Memory B cell (primary cell): ENCODE measurements at regions not wholly inside any gene's neighbourhood (a gene's known extent, or its start where the extent isn't known, plus 50 kb on each side); places are given as distances from the start of the nearest gene placed in this dataset.
"Not testable (repeated sequence)": the region's sequence is repeated elsewhere in the genome, so short reads cannot be mapped to it uniquely, and the experiment has no call there.

Experiments used
- ATAC-seq: fragments of 150-1000 bp; cut with Tn5 transposase; 2 replicates; pipeline ENCODE4 v1.10.0; 2021; ENCODE audit warnings: low read depth, mild to moderate bottlenecking, moderate library complexity
- DNase-seq, 2 donors: peaks; one replicate each; pipeline ENCODE4 v3.0.0; 2022; ENCODE audit warnings: low spot score in 2 of 2
- H3K27ac Mint-ChIP-seq: one replicate; pipeline ENCODE4 v1.8.0; 2022; ENCODE audit warnings: mild to moderate bottlenecking, moderate library complexity, mixed read lengths
- H3K27me3 Mint-ChIP-seq: one replicate; pipeline ENCODE4 v1.8.0; 2022; ENCODE audit warnings: mixed read lengths
- H3K36me3 Mint-ChIP-seq: one replicate; pipeline ENCODE4 v1.8.0; 2022; ENCODE audit warnings: mild to moderate bottlenecking, mixed read lengths
- H3K4me1 Mint-ChIP-seq: one replicate; pipeline ENCODE4 v1.8.0; 2022; ENCODE audit warnings: mixed read lengths
- H3K4me3 Mint-ChIP-seq: one replicate; pipeline ENCODE4 v1.8.0; 2022; ENCODE audit warnings: mild to moderate bottlenecking, moderate library complexity, mixed read lengths
- H3K9me3 Mint-ChIP-seq: one replicate; pipeline ENCODE4 v1.8.0; 2022; ENCODE audit warnings: mixed read lengths

DNA sequence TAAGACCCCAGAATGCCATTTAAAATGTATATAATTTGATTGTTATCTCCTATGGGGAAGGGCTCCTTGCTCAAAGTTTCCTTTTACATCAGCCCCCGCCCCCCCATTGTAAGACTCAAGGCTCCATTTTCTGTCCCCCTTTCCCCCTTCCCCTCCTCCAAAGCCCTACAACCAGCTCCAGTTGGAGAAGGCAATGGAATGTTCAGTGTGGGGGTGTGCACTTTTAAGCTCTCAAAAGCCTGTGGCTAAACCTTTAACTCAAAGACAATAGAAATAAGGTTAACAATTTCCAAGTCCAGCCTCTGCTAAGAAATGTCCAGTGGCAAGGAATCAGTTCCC is 114.7 kb downstream of the NOG start:
- Mint-ChIP-seq H3K27ac (no peak overlapping the region), H3K36me3 (no peaks in the 10 kb centered on the region), H3K9me3 (no peaks in the 10 kb centered on the region), H3K4me1 (no peaks in the 10 kb centered on the region), H3K27me3 (peaks cover 10% of the 10 kb centered on the region), H3K4me3 (no peak overlapping the region)
- ATAC-seq (no peak), DNase-seq (no peak)

DNA sequence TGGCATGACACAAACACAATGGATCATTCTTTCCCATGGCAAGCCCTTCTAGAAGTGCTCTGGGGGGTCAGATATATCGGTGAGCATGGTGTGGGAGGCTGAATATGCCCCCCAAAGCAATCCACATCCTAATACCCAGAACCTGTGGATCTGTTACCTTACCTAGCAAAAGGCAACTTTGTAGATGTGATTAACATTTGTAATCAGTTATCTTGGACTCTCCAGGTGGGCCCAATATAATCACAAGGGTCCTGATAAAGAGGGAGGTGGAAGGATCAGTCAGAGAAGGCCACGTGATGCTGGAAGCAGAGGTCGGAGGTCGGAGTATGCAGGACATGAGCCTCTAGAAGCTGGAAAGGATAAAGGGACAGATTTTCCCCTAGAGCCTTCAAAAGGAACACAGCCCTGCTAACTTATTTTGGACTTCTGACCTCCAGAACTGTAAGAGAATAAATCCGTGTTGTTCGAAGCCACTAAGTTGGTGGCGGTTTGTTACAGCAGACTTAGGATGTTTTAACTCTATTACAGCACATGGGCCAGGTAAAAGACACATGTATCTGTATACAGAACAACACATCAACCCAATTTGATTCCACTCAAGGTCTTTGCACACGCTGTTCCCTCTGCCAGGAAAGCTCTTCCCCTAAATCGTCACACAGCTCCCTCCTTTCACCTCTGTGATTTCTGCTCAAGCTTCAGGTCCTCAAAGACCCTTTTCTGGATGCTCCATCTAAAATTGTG is 115.3 kb downstream of the NOG start:
- peaks cover 8% of the 10 kb centered on the region for H3K27me3 Mint-ChIP-seq
- ATAC-seq: no peak

DNA sequence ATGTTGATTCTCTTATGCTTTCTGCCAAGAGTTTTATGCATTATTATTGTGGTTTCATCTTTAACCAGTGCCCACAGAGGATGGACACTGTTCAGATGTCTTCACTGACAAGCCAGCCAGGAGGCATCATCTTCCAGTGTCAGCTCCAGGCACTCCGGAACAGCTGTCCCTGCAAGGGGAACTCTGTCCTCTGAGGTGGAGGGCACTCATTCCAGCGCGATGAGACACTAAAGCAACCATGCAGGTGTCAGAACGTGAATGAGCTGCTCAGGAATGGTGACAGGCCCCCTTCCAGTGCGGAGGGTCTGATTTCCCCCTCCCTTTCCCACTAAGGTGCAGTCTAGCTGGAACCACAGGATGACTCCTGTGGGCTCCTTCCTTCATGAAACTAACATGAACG is 117.5 kb downstream of the NOG start:
- ATAC-seq: no peak
- Mint-ChIP-seq H3K27me3 (peaks cover 4% of the 10 kb centered on the region), H3K4me1 (no peaks in the 10 kb centered on the region)

More for the DNA sequence above, 115.3 kb downstream of the NOG start:
- Mint-ChIP-seq H3K9me3 (no peaks in the 10 kb centered on the region), H3K27ac (no peak overlapping the region), H3K36me3 (no peaks in the 10 kb centered on the region), H3K4me1 (no peaks in the 10 kb centered on the region), H3K4me3 (no peak overlapping the region)
- DNase-seq: no peak

DNA sequence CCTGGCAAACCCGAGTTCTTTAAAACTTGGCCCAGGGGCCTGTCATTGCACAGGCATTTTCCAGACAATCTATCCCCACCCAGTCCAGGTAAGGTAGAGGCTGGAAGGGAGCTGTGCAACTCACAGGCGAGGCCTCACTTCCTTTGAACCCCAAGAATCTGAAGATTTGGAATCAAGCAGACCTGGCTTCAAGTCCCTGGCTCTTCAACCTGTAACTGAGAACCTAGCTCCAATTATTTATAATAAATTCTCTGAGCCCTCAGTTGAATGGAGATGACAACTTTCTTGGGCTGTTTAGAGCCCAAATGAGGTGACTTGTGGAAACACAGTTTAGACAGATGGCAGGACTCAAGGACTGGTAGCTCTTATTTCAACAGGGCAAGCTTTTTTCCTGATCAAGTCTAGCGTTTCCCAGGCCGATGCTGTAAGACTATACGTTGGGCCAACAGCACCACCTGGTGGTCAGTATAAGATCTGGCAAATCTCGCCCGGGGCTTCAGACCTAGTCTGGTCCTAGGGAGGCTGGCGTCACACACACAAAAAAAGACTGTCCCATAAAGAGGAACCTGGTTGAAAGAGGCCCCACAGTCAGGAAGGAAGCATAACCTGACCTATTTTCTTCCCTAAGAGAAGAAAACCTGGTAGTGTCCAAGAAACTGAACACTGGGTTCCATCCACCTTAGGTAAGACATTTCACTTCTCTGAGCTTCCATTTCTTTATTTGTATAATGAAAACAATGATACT is 117.9 kb downstream of the C17orf67 start:
- Mint-ChIP-seq H3K36me3 (no peaks in the 10 kb centered on the region), H3K27ac (no peak overlapping the region), H3K4me3 (no peak overlapping the region), H3K9me3 (no peaks in the 10 kb centered on the region), H3K4me1 (peaks cover 4% of the 10 kb centered on the region), H3K27me3 (peaks cover 2% of the 10 kb centered on the region)
- ATAC-seq (peak; percentile 96), DNase-seq (peak; percentile 66 to 69)

More for the DNA sequence above, 117.5 kb downstream of the NOG start:
- Mint-ChIP-seq H3K27ac (no peak overlapping the region), H3K9me3 (no peaks in the 10 kb centered on the region), H3K4me3 (no peak overlapping the region), H3K36me3 (no peaks in the 10 kb centered on the region)
- DNase-seq: no peak

DNA sequence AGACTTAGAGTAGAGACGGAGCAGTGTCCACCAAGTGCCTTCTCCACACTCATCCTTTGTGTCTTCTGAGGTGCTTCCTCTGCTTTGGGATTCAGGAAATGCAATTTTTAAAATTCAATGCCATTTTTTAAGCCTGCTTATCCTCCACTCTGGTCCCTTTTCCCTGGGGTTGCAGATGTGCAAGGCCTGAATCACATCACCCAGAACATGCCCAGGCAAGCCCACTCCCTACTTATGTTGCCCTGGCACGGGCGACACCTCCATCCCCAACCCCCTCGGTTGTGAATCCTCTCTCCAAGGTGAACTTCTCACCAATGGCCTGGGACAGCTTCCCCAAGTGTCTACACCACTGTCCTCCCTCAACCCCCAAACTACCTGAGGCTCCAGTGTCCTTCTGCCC is 116.2 kb downstream of the C17orf67 start:
- DNase-seq (no peak), ATAC-seq (no peak)
- no peaks in the 10 kb centered on the region for H3K27me3 Mint-ChIP-seq
- H3K4me1 Mint-ChIP-seq: peaks cover 4% of the 10 kb centered on the region
- H3K36me3 Mint-ChIP-seq: no peaks in the 10 kb centered on the region
- H3K27ac Mint-ChIP-seq: no peak overlapping the region
- H3K4me3 Mint-ChIP-seq: no peak overlapping the region
- H3K9me3 Mint-ChIP-seq: no peaks in the 10 kb centered on the region

DNA sequence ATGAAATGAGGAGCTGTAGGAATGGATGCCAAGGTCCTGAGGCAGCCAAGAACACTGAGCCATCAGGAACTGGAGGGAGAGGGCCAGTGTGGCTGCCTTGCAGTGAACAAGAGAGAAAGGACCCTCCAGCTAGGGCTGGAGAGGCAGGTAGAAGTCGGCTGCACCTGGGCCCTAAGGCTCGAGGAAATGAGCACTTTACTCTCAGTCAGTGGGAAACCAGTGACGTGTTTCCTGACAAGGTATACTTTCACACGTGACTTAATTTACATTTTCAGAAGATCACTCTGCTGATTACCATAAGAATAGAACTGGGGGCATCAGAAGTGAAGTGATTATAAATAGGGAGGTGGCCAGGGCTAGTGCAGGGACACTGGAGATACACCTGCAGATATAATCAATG is 115.2 kb downstream of the C17orf67 start:
- no peaks in the 10 kb centered on the region for H3K9me3 Mint-ChIP-seq
- H3K36me3 Mint-ChIP-seq: no peaks in the 10 kb centered on the region
- H3K27ac Mint-ChIP-seq: no peak overlapping the region
- peaks cover 4% of the 10 kb centered on the region for H3K4me1 Mint-ChIP-seq
- no peak for DNase-seq
- H3K27me3 Mint-ChIP-seq: no peaks in the 10 kb centered on the region
- H3K4me3 Mint-ChIP-seq: no peak overlapping the region
- no peak for ATAC-seq

DNA sequence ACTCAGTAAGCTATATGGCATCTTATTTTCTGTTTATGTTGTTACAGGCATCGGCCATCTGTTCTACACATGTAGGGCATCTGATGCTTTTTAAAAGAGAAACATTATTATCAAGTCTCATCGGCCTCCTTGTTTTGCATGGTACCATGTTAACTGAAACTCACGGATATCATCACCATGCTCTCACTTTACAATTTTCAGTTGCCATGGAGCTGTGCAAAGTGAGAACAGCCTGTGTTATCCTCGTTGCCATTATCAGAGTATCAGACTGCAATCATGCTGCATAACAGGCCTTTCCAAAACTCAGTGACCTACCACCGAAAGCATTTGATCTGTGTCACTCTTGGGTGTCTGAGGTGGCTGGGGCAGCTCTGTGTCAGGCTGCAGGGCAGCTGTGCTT is 110.3 kb downstream of the C17orf67 start:
- H3K9me3 Mint-ChIP-seq: no peaks in the 10 kb centered on the region
- peaks cover 3% of the 10 kb centered on the region for H3K27me3 Mint-ChIP-seq
- no peaks in the 10 kb centered on the region for H3K36me3 Mint-ChIP-seq
- DNase-seq (no peak), ATAC-seq (no peak)
- H3K27ac Mint-ChIP-seq: no peak overlapping the region
- H3K4me1 Mint-ChIP-seq: peaks cover under 1% of the 10 kb centered on the region
- no peak overlapping the region for H3K4me3 Mint-ChIP-seq

DNA sequence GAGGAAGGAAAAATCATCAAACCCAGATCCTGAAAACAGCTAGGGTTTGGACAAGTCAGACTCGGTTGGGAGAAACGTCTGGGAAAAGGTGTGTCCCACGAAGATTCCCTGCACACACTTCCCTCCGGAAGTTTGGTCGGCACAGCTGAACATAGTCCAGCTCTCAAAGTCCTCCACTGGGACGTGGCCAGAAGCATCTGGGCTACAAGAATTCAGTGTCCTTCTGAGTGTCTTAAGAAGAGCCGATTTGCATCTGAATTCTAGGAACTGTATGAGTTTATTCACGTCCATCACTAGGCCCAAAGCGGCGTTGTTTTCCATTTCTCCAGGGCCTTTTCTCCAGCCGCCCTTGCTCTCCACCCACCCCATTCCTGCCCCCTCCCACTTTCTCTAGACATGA is 109.1 kb downstream of the C17orf67 start:
- H3K4me3 Mint-ChIP-seq: no peak overlapping the region
- no peaks in the 10 kb centered on the region for H3K4me1 Mint-ChIP-seq
- ATAC-seq (no peak), DNase-seq (no peak)
- no peaks in the 10 kb centered on the region for H3K9me3 Mint-ChIP-seq
- no peaks in the 10 kb centered on the region for H3K36me3 Mint-ChIP-seq
- H3K27me3 Mint-ChIP-seq: peaks cover 8% of the 10 kb centered on the region
- H3K27ac Mint-ChIP-seq: no peak overlapping the region

DNA sequence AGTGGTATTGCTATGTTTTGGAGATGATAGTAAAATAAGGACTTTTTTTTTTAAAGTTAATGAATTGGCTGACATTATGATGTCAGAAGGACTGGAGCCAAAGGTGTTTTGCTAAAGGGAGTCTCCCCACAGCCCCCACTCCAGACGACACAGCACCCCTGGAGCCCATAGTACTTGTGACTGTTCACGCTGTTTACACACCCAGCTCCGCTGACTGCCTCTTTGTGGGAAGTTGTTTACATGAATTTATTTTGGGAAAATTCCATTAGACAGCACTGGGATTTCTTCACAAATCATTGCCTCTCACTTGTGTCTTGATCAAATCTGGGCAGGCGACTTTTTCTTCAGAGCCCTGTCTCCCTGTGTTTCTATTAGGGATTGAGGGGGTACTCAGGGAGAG is 108.6 kb downstream of the C17orf67 start:
- H3K27me3 Mint-ChIP-seq: peaks cover 8% of the 10 kb centered on the region
- H3K9me3 Mint-ChIP-seq: no peaks in the 10 kb centered on the region
- no peak overlapping the region for H3K4me3 Mint-ChIP-seq
- DNase-seq (no peak), ATAC-seq (no peak)
- no peaks in the 10 kb centered on the region for H3K4me1 Mint-ChIP-seq
- H3K27ac Mint-ChIP-seq: no peak overlapping the region
- no peaks in the 10 kb centered on the region for H3K36me3 Mint-ChIP-seq

DNA sequence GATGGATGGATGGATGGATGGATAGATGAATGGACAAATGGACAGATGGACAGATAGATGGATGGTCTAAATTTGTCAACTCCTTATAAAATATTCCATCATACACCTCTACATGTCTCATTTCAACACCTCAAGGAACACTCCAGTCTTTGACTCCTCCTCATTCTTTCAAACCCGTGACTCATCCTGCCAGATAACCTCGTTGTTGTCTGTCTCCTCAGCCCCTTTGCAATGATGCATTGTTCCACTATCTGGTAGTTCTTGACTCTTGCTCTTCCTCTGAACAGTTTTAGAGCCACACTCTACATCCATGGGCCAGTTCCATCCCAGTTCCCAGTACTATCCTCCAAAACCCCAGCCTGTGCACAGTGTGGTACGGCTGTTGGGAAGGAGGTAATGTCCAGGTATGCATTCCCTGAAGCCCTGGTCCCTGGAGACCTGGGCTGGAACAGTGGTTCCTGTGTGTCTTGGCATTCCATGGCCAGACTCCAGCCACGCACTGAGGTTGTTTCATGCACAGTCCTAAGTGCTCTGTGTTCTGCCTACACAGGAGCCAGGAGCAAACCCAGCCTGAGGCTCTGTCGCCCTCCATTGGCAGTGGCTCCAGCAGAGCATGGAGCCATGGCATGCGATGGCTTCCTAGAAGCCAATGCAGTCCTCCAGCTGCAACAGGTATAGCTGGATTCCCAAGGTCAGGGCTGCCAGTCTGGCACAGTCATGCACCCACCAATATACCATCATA is 105.7 kb downstream of the C17orf67 start:
- peaks cover 17% of the 10 kb centered on the region for H3K27me3 Mint-ChIP-seq
- no peak for ATAC-seq
- no peak for DNase-seq
- no peaks in the 10 kb centered on the region for H3K4me1 Mint-ChIP-seq
- peaks cover 2% of the 10 kb centered on the region for H3K36me3 Mint-ChIP-seq
- H3K4me3 Mint-ChIP-seq: no peak overlapping the region
- no peak overlapping the region for H3K27ac Mint-ChIP-seq
- peaks cover 2% of the 10 kb centered on the region for H3K9me3 Mint-ChIP-seq

DNA sequence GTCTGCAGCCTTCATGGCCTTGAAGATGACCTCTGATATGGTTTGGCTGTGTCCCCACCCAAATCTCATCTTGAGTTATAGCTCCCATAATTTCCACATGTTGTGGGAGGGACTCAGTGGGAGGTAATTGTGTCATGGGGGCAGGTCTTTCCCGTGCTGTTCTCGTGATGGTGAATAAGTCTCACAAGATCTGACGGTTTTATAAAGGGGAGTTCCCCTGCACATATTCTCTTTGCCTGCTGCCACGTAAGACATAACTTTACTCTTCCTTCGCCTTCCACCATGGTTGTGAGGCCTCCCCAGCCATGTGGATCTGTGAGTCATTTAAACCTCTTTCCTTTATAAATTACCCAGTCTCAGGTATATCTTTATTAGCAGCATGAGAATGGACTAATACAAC is 102.6 kb downstream of the C17orf67 start:
- H3K9me3 Mint-ChIP-seq, ATAC-seq, H3K4me3 Mint-ChIP-seq, H3K4me1 Mint-ChIP-seq, H3K27ac Mint-ChIP-seq, DNase-seq, H3K36me3 Mint-ChIP-seq: not testable (repeated sequence)
- peaks cover 18% of the 10 kb centered on the region for H3K27me3 Mint-ChIP-seq

DNA sequence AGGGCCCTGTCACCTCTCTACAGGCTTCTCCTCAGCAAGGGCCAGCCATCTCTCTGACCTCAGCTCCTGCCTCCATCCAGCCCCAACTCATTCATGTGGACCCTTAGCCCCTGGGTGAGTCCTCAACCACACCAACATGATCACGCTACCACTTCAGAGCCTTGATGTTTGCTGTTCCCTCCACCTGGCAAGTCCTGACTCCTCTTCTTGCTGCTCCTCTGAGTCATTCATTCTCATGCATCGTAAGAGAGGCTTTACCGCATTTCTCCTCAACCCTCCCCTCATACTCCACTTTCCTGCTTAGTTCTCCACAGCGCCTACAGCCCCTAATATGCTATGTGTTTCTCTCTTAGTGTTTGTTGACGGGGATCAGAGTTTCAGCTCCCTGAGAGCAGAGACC is 99.9 kb downstream of the C17orf67 start:
- no peak for DNase-seq
- no peak for ATAC-seq
- Mint-ChIP-seq H3K27ac (no peak overlapping the region), H3K9me3 (peaks cover 2% of the 10 kb centered on the region), H3K4me3 (no peak overlapping the region), H3K4me1 (no peaks in the 10 kb centered on the region), H3K27me3 (peaks cover 24% of the 10 kb centered on the region), H3K36me3 (peaks cover 2% of the 10 kb centered on the region)

DNA sequence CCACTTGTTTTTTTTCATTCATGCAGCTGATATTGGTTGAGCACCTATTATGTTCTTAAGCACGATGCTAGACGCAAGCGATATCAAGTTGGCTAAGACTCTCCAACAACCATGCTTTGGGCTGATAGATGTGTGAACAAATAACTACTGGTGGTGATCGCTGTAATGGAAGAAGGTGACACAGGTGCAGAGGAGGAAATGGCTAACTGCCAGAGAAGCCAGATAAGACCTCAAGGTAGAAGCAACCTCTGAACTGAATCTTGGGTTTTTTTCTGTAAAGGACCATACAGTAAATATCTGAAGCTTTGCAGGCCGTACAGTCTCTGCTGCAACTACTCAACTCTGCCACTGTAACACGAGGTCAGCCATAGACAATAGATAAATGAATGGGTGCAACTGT is 97.9 kb downstream of the C17orf67 start:
- ATAC-seq: no peak
- H3K36me3 Mint-ChIP-seq: peaks cover 2% of the 10 kb centered on the region
- peaks cover 25% of the 10 kb centered on the region for H3K27me3 Mint-ChIP-seq
- peaks cover 2% of the 10 kb centered on the region for H3K9me3 Mint-ChIP-seq
- H3K4me1 Mint-ChIP-seq: no peaks in the 10 kb centered on the region
- no peak for DNase-seq
- no peak overlapping the region for H3K27ac Mint-ChIP-seq
- no peak overlapping the region for H3K4me3 Mint-ChIP-seq

DNA sequence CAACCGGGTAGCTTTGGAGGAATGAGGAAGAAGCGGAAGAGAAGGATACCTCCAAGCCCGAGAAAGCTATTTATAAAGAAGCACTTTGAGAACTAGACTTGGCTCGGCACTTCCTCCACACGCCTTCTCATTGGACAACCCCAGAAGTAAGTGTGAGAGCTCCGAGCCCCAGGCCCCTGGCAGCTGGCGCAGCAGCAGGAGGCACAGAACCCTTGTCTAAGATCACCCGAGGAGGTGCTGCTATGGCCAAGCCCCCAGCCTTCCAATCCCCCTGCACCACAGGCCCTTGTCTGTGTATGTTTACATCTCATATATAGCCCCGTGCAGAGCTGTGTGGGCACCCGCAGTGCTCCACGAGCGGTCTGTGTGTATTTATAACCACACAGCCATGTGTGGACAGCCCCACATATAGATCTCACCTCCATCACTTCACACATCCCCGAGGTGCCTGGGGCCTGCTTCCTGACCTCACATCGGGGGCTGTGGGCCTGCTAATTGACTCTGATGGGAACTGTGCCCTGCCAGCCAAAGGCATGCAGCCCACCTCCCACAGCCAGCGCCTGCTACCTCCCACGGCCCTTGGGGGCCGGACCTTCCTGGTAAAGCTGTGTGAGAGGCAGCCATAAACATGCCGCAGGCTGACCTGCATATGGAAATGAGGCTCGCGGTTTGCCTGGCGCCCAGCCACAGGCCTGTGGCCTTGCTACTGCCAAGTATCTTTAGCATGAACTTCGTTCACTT is 96.1 kb downstream of the C17orf67 start:
- Mint-ChIP-seq H3K27ac (no peak overlapping the region), H3K27me3 (peaks cover 26% of the 10 kb centered on the region), H3K4me3 (no peak overlapping the region), H3K36me3 (no peaks in the 10 kb centered on the region), H3K9me3 (no peaks in the 10 kb centered on the region), H3K4me1 (no peaks in the 10 kb centered on the region)
- no peak for ATAC-seq
- DNase-seq: no peak
